ENCODE measurements at regions not wholly inside any gene's neighbourhood (a gene's known extent, or its start where the extent isn't known, plus 50 kb on each side); places are given as distances from the start of the nearest gene placed in this dataset.

- H3K27ac ChIP-seq: no peak overlapping the region
- H3K4me3 ChIP-seq: no peak overlapping the region
- TF ChIP-seq POLR2AphosphoS5 (IDR thresholded peaks at IDR 0.05) (no peak), CTCF (IDR thresholded peaks at IDR 0.05) (no peak), EP300 (IDR thresholded peaks at IDR 0.05; ENCODE audit: low read depth) (no peak), POLR2A (IDR thresholded peaks at IDR 0.05) (no peak)
- 59 to 60% methylated on average over 8 to 10 of the region's 10 CpGs for WGBS, 2 donors (ENCODE audit: low coverage in 1 of 2)
- peaks cover 0 to 9% (median 3%) of the 10 kb centered on the region in 4 donors for H3K4me1 ChIP-seq
- intact Hi-C loops (cut with DNase I; ENCODE audit: low total_unique reads): no loop called here
- H3K9me3 ChIP-seq: no peaks in the 10 kb centered on the region
- in situ Hi-C loops (cut with MboI; ENCODE audit: low pct_ligation_motif_present in 1 of 4, low pct_unique_long_range_greater_than_20kb in 1 of 4, low sequenced_read_pairs in 3 of 4): loop anchor here in 2 of 4 donors (10.0 kb wide), 2 partner anchors 50 to 60 kb away; no protein-coding TSS in a partner anchor
- DNase-seq: no peak
- no peaks in the 10 kb centered on the region for H3K36me3 ChIP-seq
- no peaks in the 10 kb centered on the region for H3K27me3 ChIP-seq
These were observed 171.1 kb upstream of the CXCL13 start for GRCh38 chr4:77434299-77435092.

- Histone ChIP-seq H3K27ac (no peak overlapping the region), H3K4me3 (no peak overlapping the region), H3K27me3 (no peaks in the 10 kb centered on the region), H3K36me3 (no peaks in the 10 kb centered on the region), H3K9me3 (no peaks in the 10 kb centered on the region), H3K4me1 (peaks cover 0 to 9% (median 3%) of the 10 kb centered on the region in 4 donors)
- in situ Hi-C loops (cut with MboI; ENCODE audit: low pct_ligation_motif_present in 1 of 4, low pct_unique_long_range_greater_than_20kb in 1 of 4, low sequenced_read_pairs in 3 of 4): loop anchor here in 2 of 4 donors (10.0 kb wide), 2 partner anchors 52 to 62 kb away; no protein-coding TSS in a partner anchor
- intact Hi-C loops (cut with DNase I; ENCODE audit: low total_unique reads): no loop called here
- no peak for DNase-seq
- 78 to 96% methylated on average over 3 to 4 of the region's 4 CpGs for WGBS, 2 donors (ENCODE audit: low coverage in 1 of 2)
- TF ChIP-seq POLR2A (IDR thresholded peaks at IDR 0.05): no peak
- no peak for TF ChIP-seq CTCF (IDR thresholded peaks at IDR 0.05)
- no peak for TF ChIP-seq POLR2AphosphoS5 (IDR thresholded peaks at IDR 0.05)
- no peak for TF ChIP-seq EP300 (IDR thresholded peaks at IDR 0.05; ENCODE audit: low read depth)
These were observed 168.5 kb upstream of the CXCL13 start for GRCh38 chr4:77437079-77437478.

- WGBS, 2 donors (ENCODE audit: low coverage in 1 of 2): 91 to 97% methylated on average over 9 of the region's 9 CpGs
- no peak overlapping the region for H3K27ac ChIP-seq
- no peaks in the 10 kb centered on the region for H3K36me3 ChIP-seq
- DNase-seq: no peak
- intact Hi-C loops (cut with DNase I; ENCODE audit: low total_unique reads) (no loop called here), in situ Hi-C loops (cut with MboI; ENCODE audit: low pct_ligation_motif_present in 1 of 4, low pct_unique_long_range_greater_than_20kb in 1 of 4, low sequenced_read_pairs in 3 of 4) (loop anchor here in 2 of 4 donors (10.0 kb wide), 2 partner anchors 54 to 64 kb away; no protein-coding TSS in a partner anchor)
- TF ChIP-seq EP300 (IDR thresholded peaks at IDR 0.05; ENCODE audit: low read depth) (no peak), POLR2A (IDR thresholded peaks at IDR 0.05) (no peak), CTCF (IDR thresholded peaks at IDR 0.05) (no peak), POLR2AphosphoS5 (IDR thresholded peaks at IDR 0.05) (no peak)
- H3K27me3 ChIP-seq: no peaks in the 10 kb centered on the region
- H3K4me3 ChIP-seq: no peak overlapping the region
- H3K9me3 ChIP-seq: no peaks in the 10 kb centered on the region
- peaks cover 0 to 2% (median 0%) of the 10 kb centered on the region in 4 donors for H3K4me1 ChIP-seq
These were observed 167.1 kb upstream of the CXCL13 start for GRCh38 chr4:77438549-77438948.

- Histone ChIP-seq H3K4me1 (no peaks in the 10 kb centered on the region), H3K27ac (no peak overlapping the region), H3K27me3 (no peaks in the 10 kb centered on the region), H3K4me3 (no peak overlapping the region), H3K36me3 (no peaks in the 10 kb centered on the region), H3K9me3 (no peaks in the 10 kb centered on the region)
- WGBS, 2 donors (ENCODE audit: low coverage in 1 of 2): 63 to 68% methylated on average over 1 of the region's 1 CpG
- TF ChIP-seq CTCF (IDR thresholded peaks at IDR 0.05): no peak
- no peak for TF ChIP-seq EP300 (IDR thresholded peaks at IDR 0.05; ENCODE audit: low read depth)
- no peak for TF ChIP-seq POLR2AphosphoS5 (IDR thresholded peaks at IDR 0.05)
- TF ChIP-seq POLR2A (IDR thresholded peaks at IDR 0.05): no peak
- intact Hi-C loops (cut with DNase I; ENCODE audit: low total_unique reads): no loop called here
- in situ Hi-C loops (cut with MboI; ENCODE audit: low pct_ligation_motif_present in 1 of 4, low pct_unique_long_range_greater_than_20kb in 1 of 4, low sequenced_read_pairs in 3 of 4): no loop called here
- DNase-seq: no peak
These were observed 161.7 kb upstream of the CXCL13 start for GRCh38 chr4:77443941-77444340.
